ENCODE measurements at regions not wholly inside any gene's neighbourhood (a gene's known extent, or its start where the extent isn't known, plus 50 kb on each side); places are given as distances from the start of the nearest gene placed in this dataset.

GRCh38 chr15:61500523-61500922 is 271.4 kb upstream of the RORA start:
- TF ChIP-seq, protein P1, sequence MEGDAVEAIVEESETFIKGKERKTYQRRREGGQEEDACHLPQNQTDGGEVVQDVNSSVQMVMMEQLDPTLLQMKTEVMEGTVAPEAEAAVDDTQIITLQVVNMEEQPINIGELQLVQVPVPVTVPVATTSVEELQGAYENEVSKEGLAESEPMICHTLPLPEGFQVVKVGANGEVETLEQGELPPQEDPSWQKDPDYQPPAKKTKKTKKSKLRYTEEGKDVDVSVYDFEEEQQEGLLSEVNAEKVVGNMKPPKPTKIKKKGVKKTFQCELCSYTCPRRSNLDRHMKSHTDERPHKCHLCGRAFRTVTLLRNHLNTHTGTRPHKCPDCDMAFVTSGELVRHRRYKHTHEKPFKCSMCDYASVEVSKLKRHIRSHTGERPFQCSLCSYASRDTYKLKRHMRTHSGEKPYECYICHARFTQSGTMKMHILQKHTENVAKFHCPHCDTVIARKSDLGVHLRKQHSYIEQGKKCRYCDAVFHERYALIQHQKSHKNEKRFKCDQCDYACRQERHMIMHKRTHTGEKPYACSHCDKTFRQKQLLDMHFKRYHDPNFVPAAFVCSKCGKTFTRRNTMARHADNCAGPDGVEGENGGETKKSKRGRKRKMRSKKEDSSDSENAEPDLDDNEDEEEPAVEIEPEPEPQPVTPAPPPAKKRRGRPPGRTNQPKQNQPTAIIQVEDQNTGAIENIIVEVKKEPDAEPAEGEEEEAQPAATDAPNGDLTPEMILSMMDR (IDR thresholded peaks at IDR 0.05): no peak
- no peak for TF ChIP-seq NR3C1 (CRISPR knock-in tag; conservative IDR thresholded peaks at IDR 0.05; ENCODE audit: low read depth)
- TF ChIP-seq IRF2 (CRISPR knock-in tag; IDR thresholded peaks at IDR 0.05; ENCODE audit: borderline replicate concordance, low read depth): no peak
- TF ChIP-seq, protein P2, sequence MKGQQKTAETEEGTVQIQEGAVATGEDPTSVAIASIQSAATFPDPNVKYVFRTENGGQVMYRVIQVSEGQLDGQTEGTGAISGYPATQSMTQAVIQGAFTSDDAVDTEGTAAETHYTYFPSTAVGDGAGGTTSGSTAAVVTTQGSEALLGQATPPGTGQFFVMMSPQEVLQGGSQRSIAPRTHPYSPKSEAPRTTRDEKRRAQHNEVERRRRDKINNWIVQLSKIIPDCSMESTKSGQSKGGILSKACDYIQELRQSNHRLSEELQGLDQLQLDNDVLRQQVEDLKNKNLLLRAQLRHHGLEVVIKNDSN (CRISPR knock-in tag; IDR thresholded peaks at IDR 0.05): no peak
- no peak for TF ChIP-seq PRDM15 (CRISPR knock-in tag; IDR thresholded peaks at IDR 0.05)
- no peak for TF ChIP-seq SOX15 (CRISPR knock-in tag; IDR thresholded peaks at IDR 0.05)
- no peak for TF ChIP-seq JUN (CRISPR knock-in tag; IDR thresholded peaks at IDR 0.05)
- TF ChIP-seq TEAD4 (CRISPR knock-in tag; IDR thresholded peaks at IDR 0.05): no peak
- TF ChIP-seq, protein P3, sequence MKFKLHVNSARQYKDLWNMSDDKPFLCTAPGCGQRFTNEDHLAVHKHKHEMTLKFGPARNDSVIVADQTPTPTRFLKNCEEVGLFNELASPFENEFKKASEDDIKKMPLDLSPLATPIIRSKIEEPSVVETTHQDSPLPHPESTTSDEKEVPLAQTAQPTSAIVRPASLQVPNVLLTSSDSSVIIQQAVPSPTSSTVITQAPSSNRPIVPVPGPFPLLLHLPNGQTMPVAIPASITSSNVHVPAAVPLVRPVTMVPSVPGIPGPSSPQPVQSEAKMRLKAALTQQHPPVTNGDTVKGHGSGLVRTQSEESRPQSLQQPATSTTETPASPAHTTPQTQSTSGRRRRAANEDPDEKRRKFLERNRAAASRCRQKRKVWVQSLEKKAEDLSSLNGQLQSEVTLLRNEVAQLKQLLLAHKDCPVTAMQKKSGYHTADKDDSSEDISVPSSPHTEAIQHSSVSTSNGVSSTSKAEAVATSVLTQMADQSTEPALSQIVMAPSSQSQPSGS (CRISPR knock-in tag; IDR thresholded peaks at IDR 0.05; ENCODE audit: borderline replicate concordance, low read depth): no peak
- TF ChIP-seq, protein P4, sequence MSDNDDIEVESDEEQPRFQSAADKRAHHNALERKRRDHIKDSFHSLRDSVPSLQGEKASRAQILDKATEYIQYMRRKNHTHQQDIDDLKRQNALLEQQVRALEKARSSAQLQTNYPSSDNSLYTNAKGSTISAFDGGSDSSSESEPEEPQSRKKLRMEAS (CRISPR knock-in tag; IDR thresholded peaks at IDR 0.05): no peak
- TF ChIP-seq EMX1 (CRISPR knock-in tag; IDR thresholded peaks at IDR 0.05): no peak
- TF ChIP-seq, protein P5, sequence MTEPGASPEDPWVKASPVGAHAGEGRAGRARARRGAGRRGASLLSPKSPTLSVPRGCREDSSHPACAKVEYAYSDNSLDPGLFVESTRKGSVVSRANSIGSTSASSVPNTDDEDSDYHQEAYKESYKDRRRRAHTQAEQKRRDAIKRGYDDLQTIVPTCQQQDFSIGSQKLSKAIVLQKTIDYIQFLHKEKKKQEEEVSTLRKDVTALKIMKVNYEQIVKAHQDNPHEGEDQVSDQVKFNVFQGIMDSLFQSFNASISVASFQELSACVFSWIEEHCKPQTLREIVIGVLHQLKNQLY (CRISPR knock-in tag; IDR thresholded peaks at IDR 0.05): no peak

All from WTC11 (cell line).